Heart left ventricle (tissue), 16 donors: ENCODE measurements at regions not wholly inside any gene's neighbourhood (a gene's known extent, or its start where the extent isn't known, plus 50 kb on each side); places are given as distances from the start of the nearest gene placed in this dataset.

ENCODE experiments used
- ATAC-seq, 4 donors: fragments of 200-7000 bp; cut with Tn5 transposase; one replicate each; pipeline ENCODE4 v1.9.1; 2020 to 2022; ENCODE audit warnings: moderate library complexity in 4 of 4, mild to moderate bottlenecking in 3 of 4, moderate number of reproducible peaks in 1 of 4
- DNase-seq, 5 donors: peaks; one replicate each; pipeline ENCODE4 v3.0.0-alpha.2; 2020
- H3K27ac ChIP-seq, 12 donors: fragments of 200-600 bp; sonication (generic) in 4 of 12; one replicate each; pipeline versions ENCODE4 v1.5.0 to v1.8.0; 2016 to 2022; ENCODE audit warnings: mild to moderate bottlenecking in 2 of 12
- H3K27me3 ChIP-seq, 9 donors: fragments of 200-600 bp; sonication (generic) in 2 of 9; one replicate each; pipeline versions ENCODE4 v1.5.1 to v1.8.0; 2016 to 2022; ENCODE audit warnings: mild to moderate bottlenecking in 3 of 9
- H3K36me3 ChIP-seq, 9 donors: fragments of 200-600 bp; sonication (generic) in 2 of 9; one replicate each; pipeline versions ENCODE4 v1.5.0 to v1.8.0; 2018 to 2022; ENCODE audit warnings: mild to moderate bottlenecking in 2 of 9
- H3K4me1 ChIP-seq, 12 donors: fragments of 200-600 bp; sonication (generic) in 4 of 12; one replicate each; pipeline versions ENCODE4 v1.5.0 to v1.8.0; 2016 to 2022; ENCODE audit warnings: mild to moderate bottlenecking in 3 of 12
- H3K4me3 ChIP-seq, 12 donors: fragments of 200-600 bp; sonication (generic) in 4 of 12; one replicate each; pipeline versions ENCODE4 v1.5.0 to v1.8.0; 2017 to 2022; ENCODE audit warnings: mild to moderate bottlenecking in 9 of 12, moderate library complexity in 4 of 12
- H3K9me3 ChIP-seq, 12 donors: fragments of 200-600 bp; sonication (generic) in 4 of 12; one replicate each; pipeline versions ENCODE4 v1.5.0 to v1.8.0; 2016 to 2022; ENCODE audit warnings: mild to moderate bottlenecking in 1 of 12
- CTCF ChIP-seq, 12 donors: fragments of 200-600 bp; sonication (generic) in 4 of 12; IDR thresholded peaks; one replicate each; pipeline versions ENCODE4 v1.5.0 to v1.8.0; 2018 to 2022; ENCODE audit warnings: antibody characterized with exemption in 12 of 12, mild to moderate bottlenecking in 5 of 12
- POLR2A ChIP-seq, 2 donors: fragments of 450-650 bp; IDR thresholded peaks; one replicate each; pipeline ENCODE4 v1.6.1; 2017; ENCODE audit warnings: antibody characterized with exemption in 2 of 2, mild to moderate bottlenecking in 2 of 2, moderate library complexity in 2 of 2
- WGBS, 4 donors: extraction: QIAGEN DNeasy Blood & Tissue Kit in 2 of 4; methylation state at CpG; one replicate each; pipeline versions ENCODE4 v1.1.5 to v1.1.7; 2013 to 2018; 5-methylcytosine and 5-hydroxymethylcytosine counted together
- intact Hi-C, 10 donors: fragments of 100-400 bp; cut with DNase I; formaldehyde crosslinking; loops; one replicate each; pipeline versions ENCODE4 v1.11.1 to v1.14.2; 2022
- donor health status: ischemic (EF 13 %, LVEDD 7.1; RV severe dilation, severe dysfunction).
- donor health status: healthy with polysubstance abuse.
- donor health status: DM: no; HTN: yes; CAD: no.
- donor health status: DM: no; HTN: no; CAD: no.
- donor health status: ischemic (EF 25% LVEDD 6.9; RV normal size, moderate dysfunction).
- donor health status: ischemic (EF 25% LVEDD 5.7; RV mildly dilated, moderate dysfunction).
- donor health status: healthy.
- donor health status: DM: yes; HTN: yes; CAD: no.
- donor health status: ischemic (EF 35%, LVEDD 5.7; RV mildly dilated, moderate dysfunction).
- donor health status: nonischemic (EF 11% LVEDD 7.7; RV severe dilation, severe dysfunction).
- donor health status: DM: yes; HTN: yes; CAD: no.
- donor health status: PGD.
- donor health status: ischemic (EF 29% LVEDD 5.4; RV normal size, mild dysfunction).
- donor health status: nonischemic (EF 23%, LVEDD 6.1; RV moderate dilation, normal function).

DNA sequence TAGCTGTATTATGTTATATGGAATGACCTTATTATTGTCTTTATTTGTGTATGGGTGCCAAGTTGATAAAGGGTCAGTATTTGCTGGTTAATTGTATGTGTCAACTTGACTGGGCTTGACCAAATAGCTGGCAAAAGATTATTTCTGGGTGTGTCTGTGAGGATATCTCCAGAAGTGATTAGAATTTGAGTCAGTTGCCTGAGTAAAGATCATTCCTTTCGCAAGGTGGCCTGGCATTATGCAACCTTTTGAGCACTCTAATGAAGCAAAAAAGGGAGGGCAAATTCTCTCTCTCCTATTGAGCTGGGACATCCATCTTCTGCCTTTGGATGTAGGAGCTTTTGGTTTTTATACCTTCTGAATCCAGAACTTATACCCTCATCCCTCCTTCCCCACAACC, 82.2 kb downstream of the ATXN7L3B start:
- H3K36me3 ChIP-seq: no peaks in the 10 kb centered on the region
- no peaks in the 10 kb centered on the region for H3K27me3 ChIP-seq
- no peak overlapping the region for H3K27ac ChIP-seq
- TF ChIP-seq CTCF (IDR thresholded peaks at IDR 0.05) (no peak), POLR2A (IDR thresholded peaks at IDR 0.05) (no peak)
- no peaks in the 10 kb centered on the region for H3K9me3 ChIP-seq
- H3K4me3 ChIP-seq: no peak overlapping the region
- WGBS, 4 donors: 73 to 93% (median 80%) methylated on average over 1 of the region's 1 CpG
- no peaks in the 10 kb centered on the region for H3K4me1 ChIP-seq
- DNase-seq: no peak
- ATAC-seq: no peak
- intact Hi-C loops: no loop called here

- Histone ChIP-seq H3K36me3 (no peaks in the 10 kb centered on the region), H3K4me1 (no peaks in the 10 kb centered on the region), H3K9me3 (no peaks in the 10 kb centered on the region), H3K27ac (no peak overlapping the region), H3K27me3 (no peaks in the 10 kb centered on the region), H3K4me3 (no peak overlapping the region)
- WGBS, 4 donors: 46 to 60% (median 57%) methylated on average over 2 of the region's 2 CpGs
- ATAC-seq: no peak
- intact Hi-C loops: no loop called here
- TF ChIP-seq CTCF (IDR thresholded peaks at IDR 0.05) (no peak), POLR2A (IDR thresholded peaks at IDR 0.05) (no peak)
- DNase-seq: no peak
Measured at GRCh38 chr12:74620921-74621320, 83.3 kb downstream of the ATXN7L3B start.

DNA sequence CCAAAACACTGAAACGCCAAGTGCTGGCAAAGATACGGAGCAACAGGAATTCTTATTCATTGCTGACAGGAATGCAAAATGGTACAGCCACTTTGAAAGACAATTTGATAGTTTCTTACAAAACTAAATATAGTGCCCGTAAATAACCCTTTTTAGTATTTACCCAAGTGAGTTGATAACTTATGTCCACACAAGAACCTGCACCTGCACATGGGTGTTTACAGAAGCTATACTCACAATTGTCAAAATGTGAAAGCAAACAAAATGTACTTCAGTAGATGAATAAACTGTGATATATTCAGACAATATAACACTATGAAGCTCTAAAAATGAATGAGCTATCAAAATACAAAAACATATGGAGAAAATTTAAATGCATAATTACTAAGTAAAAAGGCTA, 86.6 kb downstream of the ATXN7L3B start:
- DNase-seq (no peak), ATAC-seq (no peak)
- H3K36me3 ChIP-seq: no peaks in the 10 kb centered on the region
- H3K4me3 ChIP-seq: no peak overlapping the region
- no peaks in the 10 kb centered on the region for H3K4me1 ChIP-seq
- TF ChIP-seq CTCF (IDR thresholded peaks at IDR 0.05): no peak
- TF ChIP-seq POLR2A (IDR thresholded peaks at IDR 0.05): no peak
- no peaks in the 10 kb centered on the region for H3K9me3 ChIP-seq
- 56 to 87% (median 69%) methylated on average over 3 of the region's 3 CpGs for WGBS, 4 donors
- intact Hi-C loops: no loop called here
- no peak overlapping the region for H3K27ac ChIP-seq
- no peaks in the 10 kb centered on the region for H3K27me3 ChIP-seq

- intact Hi-C loops: no loop called here
- Histone ChIP-seq H3K4me3 (no peak overlapping the region), H3K36me3 (no peaks in the 10 kb centered on the region), H3K27ac (no peak overlapping the region), H3K27me3 (no peaks in the 10 kb centered on the region), H3K4me1 (no peaks in the 10 kb centered on the region), H3K9me3 (peaks cover 0 to 14% (median 0%) of the 10 kb centered on the region in 12 donors)
- ATAC-seq (no peak), DNase-seq (no peak)
- TF ChIP-seq CTCF (IDR thresholded peaks at IDR 0.05) (no peak), POLR2A (IDR thresholded peaks at IDR 0.05) (no peak)
Measured at GRCh38 chr12:74626397-74626796, 88.8 kb downstream of the ATXN7L3B start.
